ENCODE measurements at regions not wholly inside any gene's neighbourhood (a gene's known extent, or its start where the extent isn't known, plus 50 kb on each side); places are given as distances from the start of the nearest gene placed in this dataset.

DNA sequence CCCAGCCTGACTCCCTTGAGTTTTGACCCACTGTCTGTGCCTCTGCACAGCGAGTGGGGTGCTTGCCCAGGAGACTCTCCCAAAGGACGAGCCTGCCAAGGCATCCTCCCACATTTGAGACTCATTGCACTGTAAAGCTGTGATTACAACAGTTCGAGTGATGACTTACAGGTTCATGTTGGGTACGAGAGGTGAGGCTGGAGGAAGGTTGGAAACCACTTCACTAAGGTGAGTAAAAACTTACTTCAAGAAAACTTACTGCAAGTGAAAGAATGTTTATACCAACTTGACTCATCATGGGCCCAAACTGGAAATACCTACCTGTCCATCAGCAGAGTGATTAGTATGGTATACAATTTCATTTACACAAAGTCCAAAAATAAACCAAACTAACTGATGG, 360.1 kb upstream of the CDH11 start:
- no peak overlapping the region for H3K27ac ChIP-seq (ENCODE audit: low read depth, low read length)
- no peaks in the 10 kb centered on the region for H3K4me1 ChIP-seq (ENCODE audit: control insufficient read depth, low read length)
- no peaks in the 10 kb centered on the region for H3K9me2 ChIP-seq (replicated peaks; ENCODE audit: control insufficient read depth, low read length)
- H3K27me3 ChIP-seq (ENCODE audit: control insufficient read depth, low read length), result no peaks in the 10 kb centered on the region
- no peaks in the 10 kb centered on the region for H3K79me2 ChIP-seq (ENCODE audit: control insufficient read depth, low read length)
- no peak overlapping the region for H3K4me3 ChIP-seq (ENCODE audit: low read length)
- H3F3A ChIP-seq (ENCODE audit: control insufficient read depth, insufficient read depth), result no peaks in the 10 kb centered on the region
- no peak overlapping the region for H3K4me2 ChIP-seq (ENCODE audit: low read length)
- no peaks in the 10 kb centered on the region for H3K36me3 ChIP-seq (ENCODE audit: control insufficient read depth, low read length)
- no peaks in the 10 kb centered on the region for H3K9me3 ChIP-seq (ENCODE audit: control insufficient read depth, insufficient read depth, low read length)
- no peak for TF ChIP-seq EZH2phosphoT487 (IDR thresholded peaks at IDR 0.05; ENCODE audit: borderline replicate concordance, low read length)
- TF ChIP-seq, protein P1, sequence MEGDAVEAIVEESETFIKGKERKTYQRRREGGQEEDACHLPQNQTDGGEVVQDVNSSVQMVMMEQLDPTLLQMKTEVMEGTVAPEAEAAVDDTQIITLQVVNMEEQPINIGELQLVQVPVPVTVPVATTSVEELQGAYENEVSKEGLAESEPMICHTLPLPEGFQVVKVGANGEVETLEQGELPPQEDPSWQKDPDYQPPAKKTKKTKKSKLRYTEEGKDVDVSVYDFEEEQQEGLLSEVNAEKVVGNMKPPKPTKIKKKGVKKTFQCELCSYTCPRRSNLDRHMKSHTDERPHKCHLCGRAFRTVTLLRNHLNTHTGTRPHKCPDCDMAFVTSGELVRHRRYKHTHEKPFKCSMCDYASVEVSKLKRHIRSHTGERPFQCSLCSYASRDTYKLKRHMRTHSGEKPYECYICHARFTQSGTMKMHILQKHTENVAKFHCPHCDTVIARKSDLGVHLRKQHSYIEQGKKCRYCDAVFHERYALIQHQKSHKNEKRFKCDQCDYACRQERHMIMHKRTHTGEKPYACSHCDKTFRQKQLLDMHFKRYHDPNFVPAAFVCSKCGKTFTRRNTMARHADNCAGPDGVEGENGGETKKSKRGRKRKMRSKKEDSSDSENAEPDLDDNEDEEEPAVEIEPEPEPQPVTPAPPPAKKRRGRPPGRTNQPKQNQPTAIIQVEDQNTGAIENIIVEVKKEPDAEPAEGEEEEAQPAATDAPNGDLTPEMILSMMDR (IDR thresholded peaks at IDR 0.05; ENCODE audit: low read depth, low read length, poor library complexity, severe bottlenecking), result no peak
- no peaks in the 10 kb centered on the region for H4K20me1 ChIP-seq (ENCODE audit: control insufficient read depth, insufficient read depth, low read depth, low read length)

DNA sequence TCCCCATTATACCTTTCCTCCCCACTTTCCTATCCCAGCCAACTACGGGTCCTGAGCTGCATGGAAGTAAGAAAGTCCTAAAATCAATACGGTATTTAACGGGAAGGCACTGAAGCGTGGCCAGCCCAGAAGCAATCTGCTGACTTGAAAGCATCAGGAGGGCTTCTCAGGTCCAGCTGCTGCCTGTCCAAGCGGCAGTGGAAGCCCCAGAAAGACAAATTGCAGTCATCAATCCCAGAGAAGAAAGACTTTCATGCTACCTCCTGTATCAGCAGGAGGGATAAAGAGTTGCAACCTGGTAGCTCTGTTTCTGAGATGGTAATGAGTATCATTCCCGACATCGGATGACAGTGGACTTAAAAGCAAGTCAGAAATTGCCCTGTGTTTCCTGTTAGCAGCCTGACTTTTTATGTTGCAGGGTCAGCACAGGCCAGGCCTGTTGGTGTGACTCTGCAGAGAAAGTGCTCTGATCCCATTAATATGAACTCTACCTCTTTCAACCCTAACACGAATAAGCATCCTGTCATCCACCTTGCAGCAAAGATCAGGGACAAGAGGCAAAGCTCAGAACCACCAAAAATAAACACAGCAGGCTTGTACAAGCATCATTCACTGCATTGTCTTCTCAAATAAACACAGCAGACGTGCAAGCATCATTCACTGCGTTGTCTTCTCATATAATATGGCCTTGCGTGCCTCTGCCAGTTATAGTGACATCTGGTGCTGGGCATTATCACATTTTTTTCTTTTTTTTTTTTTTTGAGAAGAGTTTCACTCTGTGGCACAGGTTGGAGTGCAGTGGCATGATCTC, 358.6 kb upstream of the CDH11 start:
- Histone ChIP-seq H3K9me2 (replicated peaks; ENCODE audit: control insufficient read depth, low read length) (no peaks in the 10 kb centered on the region), H3K36me3 (ENCODE audit: control insufficient read depth, low read length) (no peaks in the 10 kb centered on the region), H3K79me2 (ENCODE audit: control insufficient read depth, low read length) (no peaks in the 10 kb centered on the region), H3K27ac (ENCODE audit: low read depth, low read length) (no peak overlapping the region), H3K4me1 (ENCODE audit: control insufficient read depth, low read length) (no peaks in the 10 kb centered on the region), H3F3A (ENCODE audit: control insufficient read depth, insufficient read depth) (no peaks in the 10 kb centered on the region), H3K9me3 (ENCODE audit: control insufficient read depth, insufficient read depth, low read length) (no peaks in the 10 kb centered on the region), H3K27me3 (ENCODE audit: control insufficient read depth, low read length) (no peaks in the 10 kb centered on the region), H3K4me2 (ENCODE audit: low read length) (no peak overlapping the region), H3K4me3 (ENCODE audit: low read length) (no peak overlapping the region), H4K20me1 (ENCODE audit: control insufficient read depth, insufficient read depth, low read depth, low read length) (no peaks in the 10 kb centered on the region)
- TF ChIP-seq, protein P1 (IDR thresholded peaks at IDR 0.05; ENCODE audit: low read depth, low read length, poor library complexity, severe bottlenecking), result no peak
- no peak for TF ChIP-seq EZH2phosphoT487 (IDR thresholded peaks at IDR 0.05; ENCODE audit: borderline replicate concordance, low read length)

DNA sequence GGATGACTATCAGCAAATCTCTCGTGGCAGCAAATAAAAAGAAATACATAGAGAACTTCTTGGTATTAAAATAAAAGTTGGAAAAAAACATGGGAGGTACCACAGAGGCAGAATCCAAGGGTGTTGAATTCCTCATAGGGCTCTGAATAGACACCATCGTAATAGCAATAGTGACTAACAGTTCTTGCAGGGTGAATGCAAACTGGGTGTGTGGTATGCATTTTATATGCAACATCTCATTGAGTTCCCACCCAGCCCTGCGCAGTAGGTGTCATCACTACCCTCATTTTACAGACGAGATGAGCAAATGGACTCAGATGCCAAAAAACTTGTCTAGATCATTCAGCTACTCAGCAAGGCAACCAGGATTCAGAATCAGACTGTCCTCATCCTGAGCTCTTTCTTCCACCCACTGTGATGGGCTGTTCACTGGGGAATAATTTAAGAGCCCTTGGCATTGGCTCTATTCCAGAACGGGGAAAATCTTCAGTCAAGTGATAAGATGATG, 354.6 kb upstream of the CDH11 start:
- Histone ChIP-seq H3K27me3 (ENCODE audit: control insufficient read depth, low read length) (no peaks in the 10 kb centered on the region), H3K79me2 (ENCODE audit: control insufficient read depth, low read length) (no peaks in the 10 kb centered on the region), H4K20me1 (ENCODE audit: control insufficient read depth, insufficient read depth, low read depth, low read length) (no peaks in the 10 kb centered on the region), H3K27ac (ENCODE audit: low read depth, low read length) (no peak overlapping the region), H3K4me2 (ENCODE audit: low read length) (no peak overlapping the region), H3K4me1 (ENCODE audit: control insufficient read depth, low read length) (no peaks in the 10 kb centered on the region), H3K4me3 (ENCODE audit: low read length) (no peak overlapping the region), H3K9me2 (replicated peaks; ENCODE audit: control insufficient read depth, low read length) (no peaks in the 10 kb centered on the region), H3F3A (ENCODE audit: control insufficient read depth, insufficient read depth) (no peaks in the 10 kb centered on the region), H3K9me3 (ENCODE audit: control insufficient read depth, insufficient read depth, low read length) (no peaks in the 10 kb centered on the region), H3K36me3 (ENCODE audit: control insufficient read depth, low read length) (no peaks in the 10 kb centered on the region)
- TF ChIP-seq, protein P1 (IDR thresholded peaks at IDR 0.05; ENCODE audit: low read depth, low read length, poor library complexity, severe bottlenecking), result no peak
- TF ChIP-seq EZH2phosphoT487 (IDR thresholded peaks at IDR 0.05; ENCODE audit: borderline replicate concordance, low read length), result no peak

Measured in DOHH2 (cell line).